MM.1S (cell line): ENCODE measurements at regions not wholly inside any gene's neighbourhood (a gene's known extent, or its start where the extent isn't known, plus 50 kb on each side); places are given as distances from the start of the nearest gene placed in this dataset.

Experiments
- DNase-seq: peaks from one replicate; pipeline ENCODE4 v3.0.0-alpha.2; 2015
- H2AFZ ChIP-seq: fragments of 300-600 bp; sonication (generic); 2 replicates; pipeline ENCODE4 v1.6.0; 2016; ENCODE audit warnings: antibody characterized with exemption, low read length
- H3F3A ChIP-seq: fragments of 300-600 bp; sonication (generic); 2 replicates; pipeline ENCODE4 v1.6.1; 2016; ENCODE audit warnings: mild to moderate bottlenecking, antibody characterized with exemption, low read length, moderate library complexity, mixed read lengths; ENCODE audit not compliant: insufficient read depth
- H3K27ac ChIP-seq: fragments of 300-600 bp; sonication (generic); 2 replicates; pipeline ENCODE4 v1.5.1; 2016; ENCODE audit warnings: mild to moderate bottlenecking, low read length
- H3K27me3 ChIP-seq: fragments of 300-600 bp; sonication (generic); replicated peaks from 2 replicates; pipeline ENCODE4 v1.6.0; 2016; ENCODE audit warnings: low read length; ENCODE audit not compliant: insufficient read depth
- H3K36me3 ChIP-seq: fragments of 300-600 bp; sonication (generic); replicated peaks from 2 replicates; pipeline ENCODE4 v1.6.1; 2016; ENCODE audit warnings: mild to moderate bottlenecking, low read length, mixed read lengths; ENCODE audit not compliant: insufficient read depth
- H3K4me1 ChIP-seq: fragments of 300-600 bp; sonication (generic); 2 replicates; pipeline ENCODE4 v1.6.1; 2016; ENCODE audit warnings: low read length, mixed read lengths
- H3K4me2 ChIP-seq: fragments of 300-600 bp; sonication (generic); 2 replicates; pipeline ENCODE4 v1.6.0; 2016; ENCODE audit warnings: low read depth, low read length
- H3K4me3 ChIP-seq: fragments of 300-600 bp; sonication (generic); 2 replicates; pipeline ENCODE4 v1.5.1; 2016; ENCODE audit warnings: low read length, mixed read lengths
- H3K79me2 ChIP-seq: fragments of 300-600 bp; sonication (generic); 2 replicates; pipeline ENCODE4 v1.6.1; 2016; ENCODE audit warnings: mixed run types, low read length, mixed read lengths
- H3K9ac ChIP-seq: fragments of 300-600 bp; sonication (generic); 2 replicates; pipeline ENCODE4 v1.6.1; 2016; ENCODE audit warnings: low read length, mixed read lengths
- H3K9me2 ChIP-seq: fragments of 300-600 bp; sonication (generic); replicated peaks from 2 replicates; pipeline ENCODE4 v1.6.1; 2016; ENCODE audit warnings: mild to moderate bottlenecking, low read length, mixed read lengths; ENCODE audit not compliant: insufficient read depth
- H3K9me3 ChIP-seq: fragments of 300-600 bp; sonication (generic); replicated peaks from 2 replicates; pipeline ENCODE4 v1.6.1; 2016; ENCODE audit warnings: mild to moderate bottlenecking, low read length, mixed read lengths; ENCODE audit not compliant: insufficient read depth
- H4K20me1 ChIP-seq: fragments of 300-600 bp; sonication (generic); 2 replicates; pipeline ENCODE4 v1.6.1; 2016; ENCODE audit warnings: mild to moderate bottlenecking, low read length, moderate library complexity, mixed read lengths; ENCODE audit not compliant: insufficient read depth
- EZH2 ChIP-seq: fragments of 300-600 bp; sonication (generic); optimal IDR thresholded peaks from 2 replicates; pipeline ENCODE3; 2017; ENCODE audit warnings: low read depth, mild to moderate bottlenecking, antibody characterized with exemption, low read length, mixed read lengths
- EZH2phosphoT487 ChIP-seq: fragments of 300-600 bp; sonication (generic); IDR thresholded peaks from 2 replicates; pipeline ENCODE4 v1.6.1; 2018; ENCODE audit warnings: antibody characterized with exemption, low read length
- TF ChIP-seq, protein P1 (sequence below): fragments of 300-600 bp; sonication (generic); IDR thresholded peaks from 2 replicates; pipeline ENCODE4 v1.5.1; 2016; ENCODE audit warnings: antibody characterized with exemption, low read length, mixed read lengths

DNA sequence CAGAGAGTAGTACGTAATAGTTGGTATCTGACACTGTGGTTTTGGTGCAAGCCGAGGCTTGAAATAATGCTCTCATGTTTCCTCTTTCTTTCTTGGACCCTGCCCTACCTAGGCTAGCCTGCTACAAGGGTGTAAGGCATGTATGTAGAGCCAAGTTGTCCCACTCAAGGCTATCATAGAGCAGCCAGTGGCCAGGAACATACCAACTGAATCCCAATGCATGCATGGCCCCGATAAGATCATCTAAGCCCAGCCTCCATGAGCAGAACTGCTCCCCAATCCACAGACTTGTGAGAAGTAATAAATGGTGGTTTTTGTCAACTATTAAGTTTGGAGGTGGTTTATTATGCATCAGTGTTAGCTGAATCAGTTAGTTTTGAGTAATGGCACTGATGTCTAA lies 250.2 kb downstream of the SH2D4B start:
- no peak for DNase-seq
- Histone ChIP-seq H3K9ac (no peak overlapping the region), H3K27me3 (no peaks in the 10 kb centered on the region), H3K4me1 (no peaks in the 10 kb centered on the region), H3K9me2 (no peaks in the 10 kb centered on the region), H3K27ac (no peak overlapping the region), H3F3A (no peaks in the 10 kb centered on the region), H4K20me1 (no peaks in the 10 kb centered on the region), H3K4me3 (no peak overlapping the region), H3K4me2 (no peak overlapping the region), H3K79me2 (no peaks in the 10 kb centered on the region), H3K36me3 (no peaks in the 10 kb centered on the region), H2AFZ (no peak overlapping the region), H3K9me3 (no peaks in the 10 kb centered on the region)
- TF ChIP-seq, protein P1, sequence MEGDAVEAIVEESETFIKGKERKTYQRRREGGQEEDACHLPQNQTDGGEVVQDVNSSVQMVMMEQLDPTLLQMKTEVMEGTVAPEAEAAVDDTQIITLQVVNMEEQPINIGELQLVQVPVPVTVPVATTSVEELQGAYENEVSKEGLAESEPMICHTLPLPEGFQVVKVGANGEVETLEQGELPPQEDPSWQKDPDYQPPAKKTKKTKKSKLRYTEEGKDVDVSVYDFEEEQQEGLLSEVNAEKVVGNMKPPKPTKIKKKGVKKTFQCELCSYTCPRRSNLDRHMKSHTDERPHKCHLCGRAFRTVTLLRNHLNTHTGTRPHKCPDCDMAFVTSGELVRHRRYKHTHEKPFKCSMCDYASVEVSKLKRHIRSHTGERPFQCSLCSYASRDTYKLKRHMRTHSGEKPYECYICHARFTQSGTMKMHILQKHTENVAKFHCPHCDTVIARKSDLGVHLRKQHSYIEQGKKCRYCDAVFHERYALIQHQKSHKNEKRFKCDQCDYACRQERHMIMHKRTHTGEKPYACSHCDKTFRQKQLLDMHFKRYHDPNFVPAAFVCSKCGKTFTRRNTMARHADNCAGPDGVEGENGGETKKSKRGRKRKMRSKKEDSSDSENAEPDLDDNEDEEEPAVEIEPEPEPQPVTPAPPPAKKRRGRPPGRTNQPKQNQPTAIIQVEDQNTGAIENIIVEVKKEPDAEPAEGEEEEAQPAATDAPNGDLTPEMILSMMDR = no peak
- no peak for TF ChIP-seq EZH2phosphoT487
- TF ChIP-seq EZH2 = no peak

DNA sequence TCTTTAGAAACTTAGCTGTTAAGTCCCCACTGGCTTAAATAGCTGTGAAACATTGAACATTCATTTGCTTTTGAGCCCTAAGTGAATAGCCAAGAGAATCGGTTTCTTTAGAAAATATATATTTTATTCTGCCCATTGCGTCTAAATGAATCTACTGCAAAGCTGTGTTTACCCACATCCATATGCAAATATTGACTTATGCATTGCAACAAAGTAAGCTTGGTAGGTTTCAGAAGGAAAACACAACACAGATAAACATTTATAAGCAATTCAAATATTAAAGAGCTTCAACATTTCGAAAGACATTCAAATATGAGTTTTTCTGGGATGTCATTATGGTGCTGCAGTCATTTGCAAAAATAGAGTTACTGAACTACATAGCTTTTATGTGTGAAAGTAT lies 257.3 kb downstream of the SH2D4B start:
- Histone ChIP-seq H3K4me1 (no peaks in the 10 kb centered on the region), H3K9me3 (no peaks in the 10 kb centered on the region), H2AFZ (no peak overlapping the region), H3K79me2 (no peaks in the 10 kb centered on the region), H3K4me3 (no peak overlapping the region), H3K4me2 (no peak overlapping the region), H3K9ac (no peak overlapping the region), H3K27ac (no peak overlapping the region), H3K27me3 (no peaks in the 10 kb centered on the region), H3F3A (no peaks in the 10 kb centered on the region), H3K36me3 (no peaks in the 10 kb centered on the region), H3K9me2 (no peaks in the 10 kb centered on the region), H4K20me1 (no peaks in the 10 kb centered on the region)
- no peak for DNase-seq
- TF ChIP-seq EZH2 (no peak), EZH2phosphoT487 (no peak)
- TF ChIP-seq, protein P1 = no peak

DNA sequence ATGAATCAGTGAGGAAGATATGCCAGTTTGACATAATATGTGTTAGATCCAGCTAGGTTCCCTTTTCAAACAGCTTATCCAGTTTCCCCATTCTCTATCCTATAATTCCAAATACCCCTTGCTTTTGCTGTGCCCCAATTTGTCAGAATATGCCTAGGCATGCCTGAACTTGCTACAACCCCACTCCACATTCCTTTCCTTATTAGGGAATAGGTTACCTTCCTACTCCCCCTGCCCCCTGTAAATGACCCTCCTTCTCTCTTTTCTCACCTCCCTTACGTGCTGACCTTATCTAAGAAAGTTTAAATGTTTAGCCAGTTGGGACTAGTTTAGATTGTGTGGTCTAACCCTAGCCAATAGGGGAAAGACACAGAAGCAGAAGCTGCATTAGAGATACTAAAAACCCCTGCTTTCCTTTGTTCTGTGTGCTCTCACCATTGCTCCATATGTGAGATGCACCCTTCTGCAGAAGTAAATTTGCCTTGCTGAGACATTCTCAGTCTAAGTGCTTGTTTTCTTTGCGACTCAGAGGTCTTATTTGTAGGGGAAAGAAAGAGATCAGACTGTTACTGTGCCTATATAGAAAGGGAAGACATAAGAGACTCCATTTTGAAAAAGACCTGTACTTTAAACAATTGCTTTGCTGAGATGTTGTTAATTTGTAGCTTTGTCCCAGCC lies 267.8 kb downstream of the SH2D4B start:
- Histone ChIP-seq H3K9me2 (no peaks in the 10 kb centered on the region), H3F3A (no peaks in the 10 kb centered on the region), H3K4me2 (no peak overlapping the region), H3K36me3 (no peaks in the 10 kb centered on the region), H4K20me1 (no peaks in the 10 kb centered on the region), H3K79me2 (no peaks in the 10 kb centered on the region), H3K9me3 (no peaks in the 10 kb centered on the region), H3K4me1 (no peaks in the 10 kb centered on the region), H3K27me3 (no peaks in the 10 kb centered on the region), H2AFZ (no peak overlapping the region), H3K4me3 (no peak overlapping the region), H3K27ac (no peak overlapping the region), H3K9ac (no peak overlapping the region)
- TF ChIP-seq, protein P1 = no peak
- no peak for TF ChIP-seq EZH2
- no peak for DNase-seq
